HCT116 (cell line): ENCODE measurements at regions not wholly inside any gene's neighbourhood (a gene's known extent, or its start where the extent isn't known, plus 50 kb on each side); places are given as distances from the start of the nearest gene placed in this dataset.

Source experiments
- CBX3 ChIP-seq: IDR thresholded peaks from 2 replicates; pipeline ENCODE4 v1.6.1; 2012; ENCODE audit warnings: low read depth
- CEBPB ChIP-seq: IDR thresholded peaks from 2 replicates; pipeline ENCODE4 v1.6.1; 2012; ENCODE audit warnings: low read depth
- EZH2phosphoT487 ChIP-seq: fragments of 200-600 bp; IDR thresholded peaks from 2 replicates; pipeline ENCODE4 v1.6.1; 2018; ENCODE audit warnings: antibody characterized with exemption, borderline replicate concordance
- YY1 ChIP-seq: IDR thresholded peaks from 2 replicates; pipeline ENCODE4 v1.6.1; 2011; ENCODE audit warnings: low read length, low read depth, moderate library complexity, mild to moderate bottlenecking; ENCODE audit not compliant: insufficient replicate concordance; ENCODE audit errors: extremely low read depth
- TF ChIP-seq, protein P1 (sequence below), 3 experiments: fragments of 200-600 bp in 1 of 3; sonication (generic) in 1 of 3; IDR thresholded peaks in 2 of 3; conservative IDR thresholded peaks in 1 of 3; 2 replicates each; pipeline ENCODE4 v1.5.1; 2012 to 2017; ENCODE audit warnings: low read depth in 2 of 3, low read length in 2 of 3, antibody characterized with exemption in 1 of 3, borderline replicate concordance in 1 of 3, control low read depth in 1 of 3, mild to moderate bottlenecking in 1 of 3, mixed read lengths in 1 of 3, mixed run types in 1 of 3, moderate library complexity in 1 of 3; ENCODE audit not compliant: insufficient read depth in 1 of 3

DNA sequence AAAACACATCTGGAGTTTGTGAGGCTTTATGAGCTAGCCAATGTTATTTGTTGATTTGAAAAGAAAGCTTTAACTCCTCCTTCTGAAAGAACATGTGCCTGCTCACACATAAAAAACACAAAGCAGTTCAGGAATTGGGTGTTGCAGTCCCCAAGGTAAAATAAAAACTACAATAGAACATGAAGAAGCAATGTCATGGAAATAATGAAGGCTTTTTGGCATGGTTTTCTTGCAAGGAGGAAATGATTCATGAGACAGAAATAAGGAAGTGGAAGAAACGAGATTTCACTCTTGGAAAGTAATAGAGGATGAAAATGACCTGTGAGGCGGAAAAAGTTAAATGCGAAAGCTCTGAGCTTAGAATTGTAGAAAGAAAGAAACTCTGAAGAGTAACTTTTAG, 81.1 kb downstream of the TRIB2 start:
- TF ChIP-seq, protein P1, sequence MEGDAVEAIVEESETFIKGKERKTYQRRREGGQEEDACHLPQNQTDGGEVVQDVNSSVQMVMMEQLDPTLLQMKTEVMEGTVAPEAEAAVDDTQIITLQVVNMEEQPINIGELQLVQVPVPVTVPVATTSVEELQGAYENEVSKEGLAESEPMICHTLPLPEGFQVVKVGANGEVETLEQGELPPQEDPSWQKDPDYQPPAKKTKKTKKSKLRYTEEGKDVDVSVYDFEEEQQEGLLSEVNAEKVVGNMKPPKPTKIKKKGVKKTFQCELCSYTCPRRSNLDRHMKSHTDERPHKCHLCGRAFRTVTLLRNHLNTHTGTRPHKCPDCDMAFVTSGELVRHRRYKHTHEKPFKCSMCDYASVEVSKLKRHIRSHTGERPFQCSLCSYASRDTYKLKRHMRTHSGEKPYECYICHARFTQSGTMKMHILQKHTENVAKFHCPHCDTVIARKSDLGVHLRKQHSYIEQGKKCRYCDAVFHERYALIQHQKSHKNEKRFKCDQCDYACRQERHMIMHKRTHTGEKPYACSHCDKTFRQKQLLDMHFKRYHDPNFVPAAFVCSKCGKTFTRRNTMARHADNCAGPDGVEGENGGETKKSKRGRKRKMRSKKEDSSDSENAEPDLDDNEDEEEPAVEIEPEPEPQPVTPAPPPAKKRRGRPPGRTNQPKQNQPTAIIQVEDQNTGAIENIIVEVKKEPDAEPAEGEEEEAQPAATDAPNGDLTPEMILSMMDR (IDR thresholded peaks at IDR 0.05 in 2 of 3, conservative IDR thresholded peaks at IDR 0.05 in 1 of 3; ENCODE audit: borderline replicate concordance in 1 of 3, insufficient read depth in 1 of 3, low read depth in 2 of 3, low read length in 2 of 3) = no peak
- TF ChIP-seq YY1 (no peak), CBX3 (no peak), CEBPB (no peak), EZH2phosphoT487 (no peak)
